Right lobe of liver (tissue), 6 donors: ENCODE measurements at regions not wholly inside any gene's neighbourhood (a gene's known extent, or its start where the extent isn't known, plus 50 kb on each side); places are given as distances from the start of the nearest gene placed in this dataset.

Experiments used
- ATAC-seq, 4 donors: fragments of 200-7000 bp; cut with Tn5 transposase; one replicate each; pipeline ENCODE4 v1.9.1; 2020; ENCODE audit warnings: mild to moderate bottlenecking in 4 of 4, moderate library complexity in 4 of 4
- DNase-seq, 3 donors: peaks; one replicate each; pipeline ENCODE4 v3.0.0-alpha.2; 2020
- H3K27ac ChIP-seq, 3 donors: fragments of 200-600 bp; one replicate each; pipeline ENCODE4 v1.8.0; 2022
- H3K27me3 ChIP-seq, 2 donors: fragments of 200-600 bp; one replicate each; pipeline ENCODE4 v1.8.0; 2022
- H3K36me3 ChIP-seq, 4 donors: fragments of 200-600 bp; sonication (generic) in 1 of 4; one replicate each; pipeline versions ENCODE4 v1.5.1 to v1.8.0; 2017 to 2022; ENCODE audit warnings: control low read depth in 1 of 4
- H3K4me1 ChIP-seq, 4 donors: fragments of 200-600 bp; sonication (generic) in 1 of 4; one replicate each; pipeline versions ENCODE4 v1.5.1 to v1.8.0; 2017 to 2022; ENCODE audit warnings: control low read depth in 1 of 4
- H3K4me3 ChIP-seq, 3 donors: fragments of 200-600 bp; one replicate each; pipeline ENCODE4 v1.8.0; 2022
- H3K9me3 ChIP-seq, 4 donors: fragments of 200-600 bp; sonication (generic) in 1 of 4; one replicate each; pipeline versions ENCODE4 v1.5.1 to v1.8.0; 2017 to 2022; ENCODE audit warnings: control low read depth in 1 of 4
- POLR2A ChIP-seq: fragments of 450-650 bp; IDR thresholded peaks from one replicate; pipeline ENCODE4 v1.6.1; 2017; ENCODE audit warnings: antibody characterized with exemption, mild to moderate bottlenecking
- WGBS: methylation state at CpG from one replicate; pipeline ENCODE4 v1.1.6; 2018; ENCODE audit warnings: low coverage, low lambda C conversion rate; ENCODE audit not compliant: insufficient coverage; ENCODE audit errors: missing lambda C conversion rate; 5-methylcytosine and 5-hydroxymethylcytosine counted together
- intact Hi-C, 2 donors: fragments of 100-400 bp; cut with DNase I; formaldehyde crosslinking; loops; one replicate each; pipeline versions ENCODE4 v1.11.2 to v1.14.1; 2022
- TF ChIP-seq, protein P1 (sequence below), 4 donors: fragments of 200-600 bp in 3 of 4; fragments of 450-650 bp in 1 of 4; IDR thresholded peaks; one replicate each; pipeline versions ENCODE4 v1.5.1 to v1.8.0; 2016 to 2022; ENCODE audit warnings: antibody characterized with exemption in 4 of 4, mild to moderate bottlenecking in 2 of 4
- donor health status: DM: no; HTN: yes; CAD: no.
- donor health status: DM: no; HTN: no; CAD: no.
- donor health status: DM: no; HTN: no; CAD: no.
- donor health status: DM: no; HTN: yes; CAD: no.
- donor health status: DM: no; HTN: yes; CAD: no.

DNA sequence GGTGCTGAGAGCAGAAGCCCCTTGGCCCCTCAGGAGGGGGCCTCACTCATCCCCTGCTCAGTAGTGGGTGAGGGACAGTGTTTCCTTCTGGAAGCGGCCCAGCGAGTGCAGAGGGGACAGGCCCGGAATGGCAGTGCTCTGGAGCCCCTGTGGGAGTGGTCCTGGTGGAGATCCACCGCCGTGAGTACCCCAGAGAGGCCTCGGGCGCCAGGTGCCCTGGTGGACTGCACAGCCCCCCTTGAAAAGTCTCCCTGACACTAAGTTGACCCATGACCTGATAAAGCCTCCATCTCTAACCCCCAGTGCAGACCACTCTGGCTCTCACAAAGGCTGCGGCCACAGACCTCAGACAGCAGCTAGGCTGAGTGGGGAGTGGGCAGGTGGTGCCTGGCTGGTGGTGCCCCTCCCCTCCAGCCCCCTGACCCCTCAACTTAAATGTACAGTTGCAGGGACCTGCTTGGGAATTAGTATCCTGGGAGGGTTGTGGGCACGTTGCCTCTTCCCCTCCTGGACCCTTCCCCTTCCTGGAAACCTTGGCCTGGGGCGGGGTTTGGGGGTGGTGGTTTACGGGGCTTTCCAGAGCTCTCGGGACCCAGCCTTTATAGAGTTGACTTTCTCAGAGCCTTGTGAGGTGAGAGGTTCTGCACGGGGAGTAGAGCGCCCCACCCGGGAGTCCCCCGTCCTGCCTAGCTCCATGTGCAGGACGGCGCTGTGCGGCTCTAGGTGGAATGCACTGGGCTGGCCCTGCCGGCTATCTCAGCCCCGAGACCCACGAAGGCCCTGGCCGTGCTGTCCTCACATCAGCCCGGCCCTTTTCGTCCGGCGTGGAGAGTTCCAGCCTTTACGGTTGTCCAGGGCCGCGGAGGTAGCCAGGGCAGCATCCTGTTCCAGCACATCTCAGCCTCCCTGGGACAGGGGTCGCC is 62.7 kb downstream of the RTP5 start:
- Histone ChIP-seq H3K9me3 (no peaks in the 10 kb centered on the region), H3K4me3 (no peak overlapping the region), H3K27ac (peak overlapping the region in 1 of 3 donors; percentile 53), H3K4me1 (peaks cover 0 to 2% (median under 1%) of the 10 kb centered on the region in 4 donors), H3K27me3 (no peaks in the 10 kb centered on the region), H3K36me3 (no peaks in the 10 kb centered on the region)
- DNase-seq (peak in 1 of 3 donors; percentile 43), ATAC-seq (peak in 2 of 4 donors; percentile 12 to 14)
- intact Hi-C loops, result no loop called here
- TF ChIP-seq, protein P1, sequence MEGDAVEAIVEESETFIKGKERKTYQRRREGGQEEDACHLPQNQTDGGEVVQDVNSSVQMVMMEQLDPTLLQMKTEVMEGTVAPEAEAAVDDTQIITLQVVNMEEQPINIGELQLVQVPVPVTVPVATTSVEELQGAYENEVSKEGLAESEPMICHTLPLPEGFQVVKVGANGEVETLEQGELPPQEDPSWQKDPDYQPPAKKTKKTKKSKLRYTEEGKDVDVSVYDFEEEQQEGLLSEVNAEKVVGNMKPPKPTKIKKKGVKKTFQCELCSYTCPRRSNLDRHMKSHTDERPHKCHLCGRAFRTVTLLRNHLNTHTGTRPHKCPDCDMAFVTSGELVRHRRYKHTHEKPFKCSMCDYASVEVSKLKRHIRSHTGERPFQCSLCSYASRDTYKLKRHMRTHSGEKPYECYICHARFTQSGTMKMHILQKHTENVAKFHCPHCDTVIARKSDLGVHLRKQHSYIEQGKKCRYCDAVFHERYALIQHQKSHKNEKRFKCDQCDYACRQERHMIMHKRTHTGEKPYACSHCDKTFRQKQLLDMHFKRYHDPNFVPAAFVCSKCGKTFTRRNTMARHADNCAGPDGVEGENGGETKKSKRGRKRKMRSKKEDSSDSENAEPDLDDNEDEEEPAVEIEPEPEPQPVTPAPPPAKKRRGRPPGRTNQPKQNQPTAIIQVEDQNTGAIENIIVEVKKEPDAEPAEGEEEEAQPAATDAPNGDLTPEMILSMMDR (IDR thresholded peaks at IDR 0.05), result no peak
- TF ChIP-seq POLR2A, result no peak
- WGBS, result 100% methylated on average over 2 of the region's 31 CpGs

DNA sequence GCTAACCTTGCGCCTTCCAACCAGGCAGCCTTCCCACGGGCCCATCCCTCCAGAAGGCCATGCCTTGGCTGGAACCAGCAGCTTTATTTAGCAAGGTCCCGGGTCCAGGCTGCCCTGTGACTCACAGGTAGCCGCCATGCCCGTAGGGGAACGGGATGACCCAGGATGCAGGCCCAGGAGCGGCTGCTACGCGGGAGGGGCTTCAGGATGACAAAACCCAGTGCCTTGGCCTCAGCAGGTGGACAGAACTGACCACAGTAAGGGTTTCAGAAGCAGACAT is 63.3 kb downstream of the RTP5 start:
- Histone ChIP-seq H3K27ac (peak overlapping the region in 1 of 3 donors; percentile 53), H3K27me3 (no peaks in the 10 kb centered on the region), H3K9me3 (no peaks in the 10 kb centered on the region), H3K36me3 (no peaks in the 10 kb centered on the region), H3K4me3 (no peak overlapping the region), H3K4me1 (no peaks in the 10 kb centered on the region)
- no peak for DNase-seq
- WGBS, result 92% methylated on average over 2 of the region's 9 CpGs
- peak in 1 of 4 donors; percentile 8 for ATAC-seq
- intact Hi-C loops, result no loop called here
- TF ChIP-seq, protein P1 (IDR thresholded peaks at IDR 0.05), result no peak
- TF ChIP-seq POLR2A, result no peak

DNA sequence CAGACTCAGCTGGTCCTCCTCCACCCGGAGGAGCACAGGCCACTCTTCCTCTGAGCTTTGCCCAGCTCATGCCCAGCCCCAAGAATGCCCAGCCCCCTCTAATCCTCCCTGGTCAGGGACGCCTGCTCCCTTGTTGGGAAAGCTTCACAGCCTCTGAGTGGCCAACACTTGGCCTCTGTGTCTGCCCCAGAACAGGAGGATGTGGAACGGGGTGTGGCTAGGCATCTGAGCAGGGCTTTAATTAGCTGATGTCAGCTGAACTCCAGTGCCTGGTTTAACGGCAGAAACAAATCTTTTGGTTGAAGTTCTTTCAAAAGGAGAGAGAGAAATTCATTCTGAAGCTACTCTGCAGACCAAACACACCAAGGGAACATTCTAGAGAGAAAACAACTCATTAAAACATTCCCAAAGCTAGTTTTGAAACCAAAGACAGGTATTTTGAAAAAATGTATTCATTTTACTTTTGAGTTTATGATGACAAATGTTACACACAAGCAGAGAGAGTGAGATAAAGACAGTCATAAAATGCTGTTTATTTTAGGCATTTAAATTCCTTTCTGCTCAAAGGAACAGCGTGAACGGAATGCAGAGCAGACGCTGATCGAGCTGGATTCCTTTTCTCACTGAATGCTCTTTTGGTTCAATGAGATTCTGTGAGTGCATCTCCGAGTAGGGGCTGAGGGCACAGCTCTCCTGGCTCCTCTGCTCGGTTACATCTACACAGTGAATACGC is 63.8 kb downstream of the RTP5 start:
- peak overlapping the region in 1 of 3 donors; percentile 53 for H3K27ac ChIP-seq
- no peaks in the 10 kb centered on the region for H3K36me3 ChIP-seq
- ATAC-seq (peak in 3 of 4 donors; percentile 33 to 48 (median 38)), DNase-seq (peak in 1 of 3 donors; percentile 41)
- TF ChIP-seq, protein P1 (IDR thresholded peaks at IDR 0.05), result no peak
- no peak for TF ChIP-seq POLR2A
- H3K27me3 ChIP-seq, result no peaks in the 10 kb centered on the region
- WGBS, result 77% methylated on average over 8 of the region's 11 CpGs
- intact Hi-C loops, result no loop called here
- H3K4me3 ChIP-seq, result no peak overlapping the region
- H3K9me3 ChIP-seq, result no peaks in the 10 kb centered on the region
- no peaks in the 10 kb centered on the region for H3K4me1 ChIP-seq

DNA sequence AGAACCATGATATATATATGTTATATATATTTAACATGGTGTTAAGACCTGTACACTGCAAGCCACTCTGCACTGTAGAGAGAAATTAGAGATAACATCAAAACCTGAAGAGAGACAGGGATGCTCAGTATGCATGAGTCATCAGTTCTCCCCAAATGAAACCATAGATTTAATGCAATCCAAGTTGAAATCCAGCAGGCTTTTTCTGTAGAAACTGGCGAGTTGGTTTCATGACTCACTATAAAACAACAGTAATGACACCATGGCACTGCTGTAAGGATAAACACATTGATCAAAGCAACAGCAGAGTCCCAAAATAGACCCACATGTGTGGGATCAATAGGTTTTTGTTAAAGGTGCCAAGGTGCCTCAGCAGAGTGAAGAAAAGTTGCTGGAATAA is 65.8 kb downstream of the RTP5 start:
- TF ChIP-seq, protein P1 (IDR thresholded peaks at IDR 0.05), result no peak
- Histone ChIP-seq H3K27ac (no peak overlapping the region), H3K9me3 (no peaks in the 10 kb centered on the region), H3K4me1 (no peaks in the 10 kb centered on the region), H3K27me3 (no peaks in the 10 kb centered on the region), H3K36me3 (no peaks in the 10 kb centered on the region), H3K4me3 (no peak overlapping the region)
- intact Hi-C loops, result no loop called here
- DNase-seq (no peak), ATAC-seq (peak in 2 of 4 donors; percentile 21 to 75)
- 50% methylated on average over 1 of the region's 1 CpG for WGBS
